KMS-11 (cell line): ENCODE measurements at regions not wholly inside any gene's neighbourhood (a gene's known extent, or its start where the extent isn't known, plus 50 kb on each side); places are given as distances from the start of the nearest gene placed in this dataset.

ENCODE experiments used
- H2AFZ ChIP-seq: fragments of 200-600 bp; sonication (generic); 2 replicates; pipeline ENCODE4 v1.6.1; 2016; ENCODE audit warnings: antibody characterized with exemption, mixed run types, low read depth
- H3K27ac ChIP-seq: fragments of 200-600 bp; sonication (generic); 2 replicates; pipeline ENCODE4 v1.6.1; 2016; ENCODE audit warnings: mild to moderate bottlenecking, mixed run types
- H3K27me3 ChIP-seq: fragments of 200-600 bp; sonication (generic); 2 replicates; pipeline ENCODE4 v1.6.1; 2017; ENCODE audit warnings: mild to moderate bottlenecking, low read depth, mixed run types, moderate library complexity; ENCODE audit not compliant: insufficient read depth
- H3K36me3 ChIP-seq: fragments of 200-600 bp; sonication (generic); 2 replicates; pipeline ENCODE4 v1.6.1; 2017; ENCODE audit warnings: mild to moderate bottlenecking, mixed run types; ENCODE audit not compliant: insufficient read depth
- H3K4me1 ChIP-seq: fragments of 200-600 bp; sonication (generic); 2 replicates; pipeline ENCODE4 v1.6.1; 2016; ENCODE audit warnings: mild to moderate bottlenecking, low read depth, mixed run types; ENCODE audit not compliant: poor library complexity, severe bottlenecking
- H3K4me2 ChIP-seq: fragments of 200-600 bp; sonication (generic); 2 replicates; pipeline ENCODE4 v1.7.0; 2016; ENCODE audit warnings: mild to moderate bottlenecking, mixed run types
- H3K4me3 ChIP-seq: fragments of 200-600 bp; sonication (generic); IDR thresholded peaks from 2 replicates; pipeline ENCODE4 v1.6.1; 2017; ENCODE audit warnings: low read depth, low read length, mixed read lengths; ENCODE audit not compliant: insufficient read depth
- H3K79me2 ChIP-seq: fragments of 200-600 bp; sonication (generic); 2 replicates; pipeline ENCODE4 v1.6.1; 2016; ENCODE audit warnings: low read depth, mixed run types; ENCODE audit not compliant: insufficient read depth
- H3K9ac ChIP-seq: fragments of 200-600 bp; sonication (generic); 2 replicates; pipeline ENCODE4 v1.6.1; 2016; ENCODE audit warnings: mild to moderate bottlenecking, mixed run types
- H4K20me1 ChIP-seq: fragments of 200-600 bp; sonication (generic); 2 replicates; pipeline ENCODE4 v1.6.1; 2016; ENCODE audit warnings: mild to moderate bottlenecking, mixed run types; ENCODE audit not compliant: insufficient read depth
- CTCF ChIP-seq: fragments of 200-600 bp; sonication (generic); conservative IDR thresholded peaks from 2 replicates; pipeline ENCODE4 v1.6.1; 2017; ENCODE audit warnings: low read depth, mild to moderate bottlenecking, antibody characterized with exemption, low read length, moderate library complexity, mixed read lengths

- H3K79me2 ChIP-seq, result no peaks in the 10 kb centered on the region
- no peak for TF ChIP-seq CTCF
- H3K27ac ChIP-seq, result no peak overlapping the region
- H3K9ac ChIP-seq, result no peak overlapping the region
- H3K4me3 ChIP-seq, result no peak overlapping the region
- H2AFZ ChIP-seq, result no peak overlapping the region
- no peaks in the 10 kb centered on the region for H3K4me1 ChIP-seq
- H3K4me2 ChIP-seq, result no peak overlapping the region
- no peaks in the 10 kb centered on the region for H3K36me3 ChIP-seq
- H3K27me3 ChIP-seq, result no peaks in the 10 kb centered on the region
- no peaks in the 10 kb centered on the region for H4K20me1 ChIP-seq
Measured at GRCh38 chr2:239625156-239625845, 224.5 kb upstream of the HDAC4 start.

GRCh38 chr2:239621611-239622010 is 220.8 kb upstream of the HDAC4 start:
- Histone ChIP-seq H3K27ac (no peak overlapping the region), H3K36me3 (no peaks in the 10 kb centered on the region), H3K4me3 (no peak overlapping the region), H3K9ac (no peak overlapping the region), H4K20me1 (no peaks in the 10 kb centered on the region), H3K79me2 (no peaks in the 10 kb centered on the region), H3K27me3 (no peaks in the 10 kb centered on the region), H2AFZ (no peak overlapping the region), H3K4me1 (no peaks in the 10 kb centered on the region), H3K4me2 (no peak overlapping the region)
- TF ChIP-seq CTCF, result no peak

- Histone ChIP-seq H3K9ac (no peak overlapping the region), H3K79me2 (no peaks in the 10 kb centered on the region), H3K27ac (no peak overlapping the region), H4K20me1 (no peaks in the 10 kb centered on the region), H3K27me3 (no peaks in the 10 kb centered on the region), H3K4me1 (no peaks in the 10 kb centered on the region), H3K4me3 (no peak overlapping the region), H3K36me3 (no peaks in the 10 kb centered on the region), H2AFZ (no peak overlapping the region), H3K4me2 (no peak overlapping the region)
- no peak for TF ChIP-seq CTCF
Measured at GRCh38 chr2:239619369-239619768, 218.5 kb upstream of the HDAC4 start.

- Histone ChIP-seq H3K79me2 (no peaks in the 10 kb centered on the region), H3K36me3 (no peaks in the 10 kb centered on the region), H3K4me2 (no peak overlapping the region), H4K20me1 (no peaks in the 10 kb centered on the region), H3K27me3 (no peaks in the 10 kb centered on the region; the same call in 1 of the 2 replicates), H3K4me1 (no peaks in the 10 kb centered on the region), H3K4me3 (no peak overlapping the region), H2AFZ (no peak overlapping the region), H3K9ac (no peak overlapping the region), H3K27ac (no peak overlapping the region)
- TF ChIP-seq CTCF, result no peak
Measured at GRCh38 chr2:239616729-239617128, 215.9 kb upstream of the HDAC4 start.
